NCI-H69 (cell line): ENCODE measurements at regions not wholly inside any gene's neighbourhood (a gene's known extent, or its start where the extent isn't known, plus 50 kb on each side); places are given as distances from the start of the nearest gene placed in this dataset.
A peak's percentile ranks its signal among the peaks of the same experiment; 100 is the strongest.
"Not testable (repeated sequence)": the region's sequence is repeated elsewhere in the genome, so short reads cannot be mapped to it uniquely, and the experiment has no call there.

ENCODE experiments used
- DNase-seq: peaks from one replicate; lab custom pipeline; 2025; lab: John Stamatoyannopoulos, UW

DNA sequence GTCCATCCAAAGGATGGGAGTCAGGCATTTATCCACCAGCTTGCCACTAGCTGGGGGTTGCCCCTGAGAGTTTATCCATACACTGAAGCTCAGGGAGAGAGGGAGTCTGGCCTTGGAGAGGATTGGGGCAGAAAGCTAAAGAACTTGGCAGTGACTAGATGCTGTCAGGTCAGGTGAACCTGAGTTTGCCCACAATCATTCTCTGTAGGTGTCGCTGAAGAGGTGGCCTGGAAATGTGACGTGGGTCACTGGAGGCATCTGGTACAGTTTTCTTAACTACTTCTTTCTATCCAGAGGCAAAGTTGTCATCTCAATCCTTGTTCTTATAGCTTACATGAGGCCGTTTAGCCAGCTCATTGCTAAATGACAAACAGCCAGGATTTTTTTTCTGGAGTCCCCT, 298.0 kb upstream of the CTNNB1 start:
- DNase-seq: no peak

DNA sequence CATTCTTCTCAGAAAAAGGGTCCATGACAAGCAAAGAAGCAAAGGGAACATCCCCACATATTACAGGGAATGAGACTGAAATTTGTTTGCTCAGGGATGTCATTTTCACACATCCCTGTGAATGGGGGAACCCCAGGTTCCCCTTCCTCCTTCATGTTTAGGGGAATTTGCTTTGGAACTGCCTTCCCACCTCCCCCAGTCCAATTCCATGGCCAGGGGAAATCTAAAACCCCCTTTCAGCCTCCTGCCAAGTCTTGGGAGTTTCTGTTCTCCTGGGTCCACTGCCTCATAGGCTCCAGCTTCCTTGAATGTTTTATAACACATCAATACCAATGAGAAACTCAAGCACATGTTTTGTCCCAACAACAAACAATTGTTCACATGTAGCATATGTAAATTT, 297.5 kb upstream of the CTNNB1 start:
- DNase-seq: no peak

DNA sequence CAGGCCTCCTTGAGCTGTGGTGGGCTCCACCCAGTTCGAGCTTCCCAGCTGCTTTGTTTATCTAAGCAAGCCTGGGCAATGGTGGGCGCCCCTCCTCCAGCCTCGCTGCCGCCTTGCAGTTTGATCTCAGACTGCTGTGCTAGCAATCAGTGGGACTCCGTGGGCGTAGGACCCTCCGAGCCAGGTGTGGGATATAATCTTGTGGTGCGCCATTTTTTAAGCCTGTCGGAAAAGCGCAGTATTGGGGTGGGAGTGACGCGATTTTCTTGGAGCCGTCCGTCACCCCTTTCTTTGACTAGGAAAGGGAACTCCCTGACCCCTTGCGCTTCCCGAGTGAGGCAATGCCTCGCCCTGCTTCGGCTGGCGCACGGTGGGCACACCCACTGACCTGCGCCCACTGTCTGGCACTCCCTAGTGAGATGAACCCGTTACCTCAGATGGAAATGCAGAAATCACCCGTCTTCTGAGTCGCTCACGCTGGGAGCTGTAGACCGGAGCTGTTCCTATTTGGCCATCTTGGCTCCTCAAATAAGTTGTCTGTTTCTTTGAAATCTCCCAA, 291.3 kb upstream of the CTNNB1 start:
- not testable (repeated sequence) for DNase-seq

DNA sequence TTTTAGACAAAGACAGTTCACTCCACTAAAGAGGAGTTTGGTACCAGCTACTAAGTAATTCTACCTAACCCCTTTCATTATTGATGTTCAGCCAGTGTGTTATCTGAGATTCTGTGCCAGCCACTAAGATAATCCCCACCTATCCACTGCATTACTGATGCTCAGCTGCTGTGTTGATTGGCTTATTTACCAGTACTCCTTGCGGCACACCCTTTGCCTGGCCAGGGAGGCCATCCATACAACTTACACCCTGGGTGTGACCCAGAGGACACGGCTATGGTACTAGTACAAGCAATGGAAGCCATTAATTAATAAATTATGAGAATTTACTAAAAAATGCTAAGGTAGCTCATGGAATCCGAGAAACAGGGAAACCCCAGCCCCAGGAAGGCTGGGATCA, 290.7 kb upstream of the CTNNB1 start:
- no peak for DNase-seq

- no peak for DNase-seq
Observed at GRCh38 chr3:40911264-40911663, 288.0 kb upstream of the CTNNB1 start.

DNA sequence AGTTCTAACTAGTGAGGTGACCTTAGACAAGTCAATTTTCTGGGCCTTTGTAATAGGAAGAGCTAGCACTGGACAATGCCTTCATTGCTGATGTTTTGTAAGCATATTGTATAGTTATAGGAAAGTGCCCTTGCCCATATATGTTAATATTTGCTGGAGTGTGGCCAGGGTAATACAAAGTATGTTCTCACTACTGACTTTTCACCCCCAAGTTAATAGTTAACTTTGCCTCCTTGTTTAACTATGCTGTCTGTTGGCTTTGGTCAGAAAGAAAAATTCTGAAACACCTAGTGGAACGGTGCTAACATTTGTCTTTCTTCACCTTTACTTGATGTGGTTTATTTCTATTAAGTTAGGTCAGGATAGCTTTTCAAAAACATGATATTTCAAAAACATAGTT, 287.4 kb upstream of the CTNNB1 start:
- DNase-seq: no peak

DNA sequence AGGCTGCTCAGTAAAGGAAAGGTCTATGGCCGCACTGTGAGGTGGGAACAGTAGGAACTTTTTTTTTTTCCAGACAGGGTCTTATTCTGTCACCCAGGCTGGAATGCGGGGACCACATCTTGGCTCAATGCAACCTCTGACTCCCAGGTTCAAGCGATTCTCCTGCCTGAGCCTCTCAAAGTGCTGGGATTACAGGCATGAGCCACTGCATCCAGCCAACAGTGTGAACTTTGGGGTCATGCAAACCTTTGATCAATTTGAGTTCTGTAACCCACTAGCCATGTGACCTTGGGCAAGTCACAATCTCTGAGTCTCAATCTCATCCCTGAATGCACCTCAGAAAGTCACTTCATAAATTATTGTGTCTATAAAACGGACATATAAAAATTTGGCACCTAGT, 286.8 kb upstream of the CTNNB1 start:
- no peak for DNase-seq

DNA sequence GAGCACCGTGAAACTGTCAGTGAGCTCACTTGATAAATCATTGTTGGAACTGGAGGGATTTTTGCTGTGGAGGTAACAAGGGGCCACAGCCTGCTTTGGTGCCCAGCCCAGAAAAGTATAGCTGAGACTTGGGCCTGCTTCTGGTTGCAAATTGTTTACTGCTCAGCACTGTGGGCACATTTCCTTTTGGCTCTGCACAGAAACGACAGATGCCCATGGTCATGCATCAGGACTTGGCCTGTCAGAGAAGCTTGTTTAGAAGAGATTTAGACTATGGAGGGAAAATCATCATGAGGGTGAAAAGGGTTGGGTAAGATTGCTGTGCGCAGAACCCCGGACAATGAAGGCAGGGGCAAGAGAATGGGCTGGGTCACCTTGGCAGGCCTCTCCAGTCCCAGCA, 286.1 kb upstream of the CTNNB1 start:
- no peak for DNase-seq

DNA sequence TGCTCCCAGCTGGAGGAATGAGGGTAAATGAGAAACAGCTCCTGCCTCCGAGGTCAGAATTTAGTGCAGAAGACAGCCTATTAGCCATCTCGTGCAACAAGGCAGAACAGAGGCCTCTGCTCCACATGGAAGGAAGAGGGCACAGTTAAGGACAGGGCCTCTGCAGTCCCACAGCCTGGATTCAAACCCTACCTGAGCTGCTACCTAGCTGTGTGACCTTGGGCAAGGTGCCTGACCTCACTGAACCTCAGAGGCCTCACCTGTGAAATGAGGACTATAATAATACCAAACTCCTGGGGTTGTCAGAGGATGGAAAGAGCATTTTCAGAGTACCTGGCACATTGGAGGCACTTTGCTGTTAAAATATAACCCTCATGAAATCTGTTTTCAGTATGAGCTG, 285.7 kb upstream of the CTNNB1 start:
- DNase-seq: no peak

DNA sequence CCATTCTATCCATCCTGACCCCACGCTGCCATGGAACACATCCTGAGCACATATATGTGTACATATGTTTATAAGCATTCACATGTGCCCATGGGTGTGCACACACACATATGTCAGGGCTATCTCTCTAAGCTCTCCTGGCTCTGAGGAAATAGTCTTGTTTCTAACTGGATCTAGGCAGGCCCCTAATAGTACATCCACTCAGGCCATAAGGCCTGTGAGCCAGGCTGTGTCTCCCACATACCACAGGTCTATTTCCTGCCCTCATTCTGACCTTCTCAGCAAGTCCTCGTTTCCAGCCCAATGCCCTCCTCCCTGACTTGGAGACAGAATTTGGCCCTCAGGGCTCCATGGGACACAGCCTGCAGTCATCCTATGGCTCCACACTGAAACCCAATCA, 284.8 kb upstream of the CTNNB1 start:
- no peak for DNase-seq

- DNase-seq: no peak
Observed at GRCh38 chr3:40915346-40915865, 283.9 kb upstream of the CTNNB1 start.

DNA sequence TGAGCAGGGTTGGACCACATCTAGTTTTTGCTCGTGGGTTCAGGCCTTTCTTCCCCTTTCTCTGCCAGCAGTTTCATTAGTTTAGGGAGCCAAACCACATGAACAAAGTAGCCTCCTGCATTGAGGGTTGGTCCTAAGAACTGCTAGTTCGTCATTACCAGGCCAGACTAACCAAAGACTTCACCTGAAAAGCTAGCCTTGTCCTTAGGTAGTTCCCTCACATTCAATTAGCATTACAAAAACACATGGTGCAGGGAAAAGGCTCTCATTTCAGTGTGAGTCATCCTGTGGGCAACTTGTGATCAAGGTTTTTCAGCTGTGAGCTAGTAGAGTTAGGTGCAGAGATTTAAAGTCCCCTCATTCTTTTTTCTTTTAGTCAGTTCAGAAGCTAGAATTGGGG, 279.3 kb upstream of the CTNNB1 start:
- no peak for DNase-seq

DNA sequence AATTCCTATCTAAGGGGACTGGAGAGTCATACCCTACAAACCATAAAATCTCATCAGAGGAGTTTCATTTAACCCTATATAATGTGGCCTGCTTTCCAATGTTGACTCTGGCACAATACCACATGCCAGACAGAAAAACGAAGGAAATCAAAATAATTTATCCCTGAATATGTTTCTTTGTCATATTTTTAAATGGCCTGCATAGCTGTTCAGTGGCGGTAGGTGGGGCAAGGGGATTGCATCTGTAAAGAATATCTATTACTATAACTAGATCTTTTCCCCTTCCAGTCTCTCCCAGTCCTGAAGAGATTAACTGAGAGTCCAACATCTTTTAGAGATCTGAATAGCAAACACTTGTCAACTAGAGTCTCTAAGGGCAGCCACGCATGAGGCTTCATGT, 278.1 kb upstream of the CTNNB1 start:
- DNase-seq: no peak

GRCh38 chr3:40923143-40923542, 276.2 kb upstream of the CTNNB1 start:
- no peak for DNase-seq

DNA sequence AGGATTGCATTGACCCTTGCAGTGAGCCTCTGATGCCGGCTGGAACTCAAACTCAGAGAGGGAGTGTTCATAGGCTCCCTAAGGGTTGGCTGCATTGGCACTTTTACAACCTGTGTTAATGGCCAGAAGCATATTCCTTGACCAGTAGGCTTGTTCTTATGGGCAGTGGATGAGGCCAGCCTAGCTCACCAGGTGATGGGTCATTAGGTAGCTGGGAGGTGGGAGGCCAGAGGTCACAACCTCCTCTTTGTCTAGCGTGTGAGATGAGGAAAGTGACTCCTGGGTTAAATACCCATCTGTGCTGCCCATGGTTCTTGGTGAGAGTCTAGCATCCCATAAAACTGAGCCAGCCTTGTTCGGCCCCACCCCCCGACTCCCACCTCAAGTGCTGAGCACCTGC, 275.7 kb upstream of the CTNNB1 start:
- DNase-seq: no peak

DNA sequence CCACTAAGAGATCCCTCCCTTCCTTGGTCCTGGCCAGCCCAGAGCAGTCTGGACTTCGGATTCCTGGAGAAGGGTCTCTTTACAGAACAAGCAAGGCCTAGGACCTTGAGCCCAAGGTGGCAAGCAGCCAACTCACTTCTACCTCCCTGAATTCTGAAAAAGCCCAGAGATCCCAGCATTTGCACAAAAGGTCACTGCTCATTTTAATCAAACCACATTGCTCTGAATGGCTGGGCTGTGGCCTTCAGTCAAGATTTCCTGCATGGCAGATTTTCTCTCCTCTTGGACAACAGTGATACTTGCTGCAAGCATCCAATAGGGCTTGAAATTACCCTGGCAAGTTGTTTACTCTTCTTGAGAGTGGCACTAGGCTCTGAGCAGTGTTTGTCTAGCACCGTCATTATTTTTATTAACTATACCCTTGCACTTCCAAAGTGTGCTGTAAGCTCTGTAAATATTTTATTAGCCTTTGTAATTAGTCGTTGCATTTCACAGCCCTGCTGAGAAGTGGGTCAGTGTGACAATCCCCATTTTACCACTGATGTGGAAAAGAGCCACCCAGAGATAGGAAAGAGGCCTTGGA, 274.7 kb upstream of the CTNNB1 start:
- DNase-seq: peak; percentile 50

DNA sequence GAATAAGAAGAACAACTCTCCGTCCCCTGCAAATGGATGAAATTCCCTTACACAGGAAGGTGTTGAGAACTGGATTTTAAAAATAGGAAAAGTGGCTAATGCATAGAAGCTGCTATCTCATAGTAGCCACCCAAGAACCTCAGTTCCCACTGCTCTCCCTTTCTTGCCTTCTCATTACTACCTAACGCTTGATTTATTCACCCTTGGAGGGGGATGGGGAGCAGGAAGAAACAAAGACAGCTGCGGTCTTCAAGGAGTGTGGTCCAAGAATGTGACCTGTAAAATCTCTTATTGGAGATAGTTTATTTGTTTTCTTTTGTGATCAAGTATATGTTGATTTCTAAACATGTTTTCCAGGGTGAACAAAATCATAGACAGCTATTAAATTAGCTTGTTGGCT, 274.1 kb upstream of the CTNNB1 start:
- DNase-seq: no peak

DNA sequence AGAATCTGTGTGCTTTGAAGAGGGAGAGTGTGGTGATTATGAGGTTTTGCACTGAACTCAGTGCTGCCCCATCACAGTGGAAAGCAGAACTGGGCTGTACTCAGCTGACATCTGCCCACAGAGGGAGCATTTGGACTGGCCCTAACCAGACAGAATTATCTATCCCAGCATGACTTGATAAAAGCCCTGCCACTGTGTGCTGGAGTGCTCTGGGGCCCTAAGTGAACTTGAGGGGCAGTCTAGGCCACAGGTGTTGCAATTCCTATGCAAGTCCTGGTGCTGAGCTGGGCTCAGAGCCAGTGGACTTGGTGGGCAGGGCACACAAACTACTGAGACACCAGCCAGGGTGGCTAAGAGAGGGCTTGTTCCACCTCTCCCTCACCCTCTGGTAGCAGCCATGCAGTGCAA, 269.2 kb upstream of the CTNNB1 start:
- DNase-seq: no peak

DNA sequence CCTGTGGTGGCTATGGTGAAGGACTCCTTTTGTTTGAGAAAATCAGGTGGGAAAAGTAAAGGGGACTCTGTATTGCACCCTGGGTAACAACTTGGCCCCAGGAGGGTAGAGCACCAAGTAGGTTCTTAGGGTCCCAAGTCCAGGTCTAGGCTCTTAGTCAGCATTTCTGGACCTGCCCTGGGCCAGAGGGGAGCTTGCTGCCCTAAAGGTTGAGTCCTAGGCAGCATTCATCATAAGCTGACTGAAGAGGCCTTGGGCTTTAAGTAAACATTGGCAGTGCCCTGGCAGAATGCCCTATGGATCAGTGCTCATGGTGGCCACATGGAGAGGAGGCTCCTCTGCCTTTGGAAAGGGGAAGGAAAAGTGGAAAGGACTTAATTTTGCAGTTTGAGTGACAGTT, 268.5 kb upstream of the CTNNB1 start:
- DNase-seq: no peak

DNA sequence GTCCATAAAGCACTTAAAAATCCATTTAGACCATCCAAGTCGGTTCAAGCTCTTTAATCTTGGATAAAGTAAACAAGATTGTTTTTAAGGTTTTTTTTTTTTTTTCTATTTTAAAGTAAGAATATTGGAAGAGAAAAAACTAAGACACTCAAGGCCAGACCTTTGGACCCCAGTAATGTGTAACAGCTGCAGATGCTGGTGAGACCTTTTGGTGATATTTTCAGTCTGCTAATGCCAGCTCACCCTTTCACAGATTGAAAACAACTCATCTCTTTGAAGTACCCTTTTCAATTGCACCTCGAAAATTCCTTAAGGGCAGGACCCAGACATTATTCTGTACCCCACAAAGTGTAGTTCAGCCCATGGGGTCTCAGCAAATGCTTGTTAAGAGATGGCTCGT, 260.7 kb upstream of the CTNNB1 start:
- DNase-seq: no peak

DNA sequence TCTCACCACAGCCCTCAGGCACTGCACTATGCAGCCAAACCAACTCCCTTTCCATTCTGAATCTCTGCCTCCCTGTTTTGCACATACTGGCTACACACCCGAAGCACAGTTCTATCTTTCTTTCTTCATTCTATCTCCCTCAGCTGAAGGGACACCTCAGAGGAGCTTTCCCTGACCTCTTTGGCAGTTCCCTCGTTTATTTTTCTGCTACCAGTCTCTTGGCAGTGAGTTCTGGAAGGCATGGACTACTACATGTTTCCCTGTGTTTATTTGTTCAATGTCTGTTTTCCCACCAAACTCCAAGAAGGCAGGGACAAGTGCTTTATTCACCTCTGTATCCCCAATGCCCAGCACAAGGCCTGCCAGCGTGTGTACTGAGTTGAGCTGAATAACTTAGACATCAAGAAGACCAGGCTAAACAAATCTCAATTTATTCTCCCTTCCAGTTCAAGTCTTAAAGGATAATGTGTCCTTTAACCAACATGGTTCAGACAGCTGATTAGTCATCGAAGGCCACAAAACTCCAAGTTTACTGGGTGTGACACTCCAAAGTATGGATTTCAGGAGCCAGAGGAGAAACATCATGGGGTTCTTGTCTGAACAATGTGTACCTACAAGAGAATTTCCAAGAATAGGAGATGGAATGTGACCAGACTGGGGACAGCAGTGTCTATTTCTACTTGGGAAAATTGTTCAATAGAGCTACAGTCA, 260.1 kb upstream of the CTNNB1 start:
- DNase-seq: no peak

GRCh38 chr3:40939741-40940130, 259.6 kb upstream of the CTNNB1 start:
- no peak for DNase-seq

DNA sequence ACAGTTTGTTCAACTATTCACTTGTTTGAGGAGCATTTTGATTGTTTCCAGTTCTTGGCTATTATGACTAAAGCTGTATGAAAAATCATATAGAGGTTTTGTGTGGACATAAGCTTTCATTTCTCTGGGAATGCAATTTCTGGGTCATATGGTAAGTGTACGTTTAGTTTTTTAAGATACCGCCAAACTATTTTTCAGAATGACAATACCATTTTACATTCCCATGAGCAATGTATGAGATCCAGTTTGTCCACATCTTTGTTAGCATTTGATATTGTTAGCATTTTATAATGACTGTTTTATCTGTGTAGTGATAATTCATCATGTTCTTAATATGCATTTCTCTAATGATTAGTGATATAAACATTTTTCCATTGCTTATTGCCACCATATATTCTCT, 258.7 kb upstream of the CTNNB1 start:
- no peak for DNase-seq

DNA sequence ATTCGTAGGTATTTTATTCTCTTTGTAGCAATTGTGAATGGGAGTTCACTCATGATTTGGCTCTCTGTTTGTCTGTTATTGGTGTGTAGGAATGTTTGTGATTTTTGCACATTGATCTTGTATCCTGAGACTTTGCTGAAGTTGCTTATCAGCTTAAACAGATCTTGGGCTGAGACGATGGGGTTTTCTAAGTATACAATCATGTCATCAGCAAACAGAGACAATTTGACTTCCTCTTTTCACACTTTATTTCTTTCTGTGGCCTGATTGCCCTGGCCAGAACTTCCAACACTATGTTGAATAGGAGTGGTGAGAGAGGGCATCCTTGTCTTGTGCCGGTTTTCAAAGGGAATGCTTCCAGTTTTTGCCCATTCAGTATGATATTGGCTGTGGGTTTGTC, 252.3 kb upstream of the CTNNB1 start:
- not testable (repeated sequence) for DNase-seq
